ENCODE measurements at regions not wholly inside any gene's neighbourhood (a gene's known extent, or its start where the extent isn't known, plus 50 kb on each side); places are given as distances from the start of the nearest gene placed in this dataset.

GRCh38 chrX:40440866-40441265 is 139.9 kb upstream of the ATP6AP2 start:
- no peak for TF ChIP-seq JUN (IDR thresholded peaks at IDR 0.05)
- TF ChIP-seq ATOH8 (CRISPR knock-in tag; IDR thresholded peaks at IDR 0.05; ENCODE audit: low read depth), result no peak
- no peak for TF ChIP-seq CHD4 (IDR thresholded peaks at IDR 0.05; ENCODE audit: borderline replicate concordance)
- no peak for TF ChIP-seq EP300 (IDR thresholded peaks at IDR 0.05)
- TF ChIP-seq CTCF (IDR thresholded peaks at IDR 0.05), result no peak
- TF ChIP-seq KDM1A (IDR thresholded peaks at IDR 0.05; ENCODE audit: low read depth), result no peak
- no peak for TF ChIP-seq HES2 (IDR thresholded peaks at IDR 0.05)
- no peak for TF ChIP-seq POLR2A (IDR thresholded peaks at IDR 0.05; ENCODE audit: low read length)
